Aorta (tissue), 5 donors: ENCODE measurements at regions not wholly inside any gene's neighbourhood (a gene's known extent, or its start where the extent isn't known, plus 50 kb on each side); places are given as distances from the start of the nearest gene placed in this dataset.

Experiments
- ATAC-seq: fragments of 200-7000 bp; cut with Tn5 transposase; one replicate; pipeline ENCODE4 v1.9.1; 2022; ENCODE audit warnings: moderate library complexity; ENCODE audit not compliant: low FRiP score
- DNase-seq, 2 donors: peaks; one replicate each; pipeline ENCODE4 v3.0.0-alpha.2; 2020
- H3K27ac ChIP-seq, 2 donors: one replicate each; pipeline ENCODE4 v1.5.1; 2013; ENCODE audit warnings: low read length in 2 of 2, mild to moderate bottlenecking in 2 of 2, moderate library complexity in 2 of 2, control low read depth in 1 of 2, inconsistent platforms in 1 of 2, low read depth in 1 of 2
- H3K27me3 ChIP-seq, 2 donors: one replicate each; pipeline ENCODE4 v1.6.1; 2013; ENCODE audit warnings: control low read depth in 1 of 2, low read length in 1 of 2, mild to moderate bottlenecking in 1 of 2, moderate library complexity in 1 of 2; ENCODE audit not compliant: insufficient read depth in 2 of 2, control insufficient read depth in 1 of 2
- H3K36me3 ChIP-seq, 2 donors: one replicate each; pipeline ENCODE4 v1.6.1; 2013; ENCODE audit warnings: control low read depth in 1 of 2, low read length in 1 of 2, mild to moderate bottlenecking in 1 of 2; ENCODE audit not compliant: insufficient read depth in 2 of 2, control insufficient read depth in 1 of 2
- H3K4me1 ChIP-seq, 2 donors: one replicate each; pipeline ENCODE4 v1.6.1; 2013; ENCODE audit warnings: low read length in 2 of 2, control low read depth in 1 of 2, mild to moderate bottlenecking in 1 of 2, moderate library complexity in 1 of 2; ENCODE audit not compliant: insufficient read depth in 2 of 2, control insufficient read depth in 1 of 2
- H3K4me3 ChIP-seq, 2 donors: one replicate each; pipeline ENCODE4 v1.5.1; 2013; ENCODE audit warnings: low read length in 2 of 2, control low read depth in 1 of 2, mild to moderate bottlenecking in 1 of 2
- H3K9me3 ChIP-seq: one replicate; pipeline ENCODE4 v1.6.1; 2013; ENCODE audit warnings: mild to moderate bottlenecking, low read length; ENCODE audit not compliant: control insufficient read depth
- WGBS, 2 donors: extraction: QIAGEN DNeasy Blood & Tissue Kit; methylation state at CpG; one replicate each; pipeline ENCODE4 v1.1.7; 2013; 5-methylcytosine and 5-hydroxymethylcytosine counted together
- intact Hi-C, 2 donors: fragments of 100-400 bp; cut with DNase I; formaldehyde crosslinking; loops; one replicate each; pipeline versions ENCODE4 v1.14.2 to v1.15.0; 2022
- donor health status: healthy with polysubstance abuse.
- donor health status: Bipolar disorder and iron deficiency.
- donor health status: DM: no; HTN: no; CAD: no.
- donor health status: DM: no; HTN: no; CAD: no.
- donor health status: DM: yes; HTN: yes; CAD: no.

DNA sequence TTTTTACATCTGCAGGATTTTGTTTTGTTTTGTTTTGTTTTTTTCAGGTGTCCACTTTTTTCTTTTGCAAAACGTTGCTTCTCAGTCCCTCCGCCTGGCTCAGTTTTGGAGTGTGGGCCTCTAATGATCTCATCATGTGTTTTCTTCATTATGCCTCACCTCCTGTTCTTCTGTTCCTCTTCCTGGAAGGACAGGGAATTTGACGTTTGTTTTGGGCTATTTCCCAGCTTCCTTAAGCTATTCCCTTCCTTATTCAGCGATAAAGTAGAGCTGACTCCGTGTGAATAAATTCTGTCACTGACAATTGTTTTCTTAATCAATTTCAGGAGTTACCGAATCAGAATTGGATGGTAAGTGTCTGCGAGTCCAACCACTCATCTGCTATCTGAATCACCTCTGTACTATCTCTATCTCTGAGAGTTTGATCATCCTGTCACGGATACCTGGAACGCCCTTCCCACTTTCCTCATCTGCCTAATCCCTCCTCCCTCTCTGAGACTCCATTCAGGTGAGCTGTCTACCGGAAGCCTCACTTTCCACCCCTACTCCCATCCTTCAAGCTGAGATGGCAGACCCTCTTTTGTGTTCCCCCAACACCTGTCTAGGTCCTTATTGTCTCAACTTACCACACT, 218.4 kb downstream of the GATA3 start:
- intact Hi-C loops, result no loop called here
- WGBS, 2 donors, result 54 to 57% methylated on average over 10 of the region's 10 CpGs
- no peak for DNase-seq
- ATAC-seq, result no peak
- Histone ChIP-seq H3K27ac (no peak overlapping the region), H3K36me3 (no peaks in the 10 kb centered on the region), H3K9me3 (no peaks in the 10 kb centered on the region), H3K27me3 (no peaks in the 10 kb centered on the region), H3K4me1 (no peaks in the 10 kb centered on the region), H3K4me3 (no peak overlapping the region)

DNA sequence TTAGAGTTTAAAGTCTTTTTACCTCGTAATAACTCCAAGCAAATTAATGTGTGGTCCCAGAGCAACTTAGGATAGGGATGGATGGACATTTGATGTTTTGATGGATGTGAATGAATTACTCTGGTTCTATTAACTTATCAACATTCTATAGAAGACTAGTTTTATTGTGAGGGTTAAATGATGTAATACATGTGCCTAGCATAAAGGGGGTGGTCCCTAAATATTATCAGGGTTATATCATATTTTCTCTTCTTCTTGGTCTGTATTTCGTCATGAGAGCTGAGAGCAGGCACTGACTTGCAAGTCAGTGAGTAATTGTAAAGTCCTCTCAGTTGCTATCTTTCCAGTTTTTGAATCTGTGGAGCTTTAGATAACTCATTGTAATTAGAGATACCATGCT, 219.3 kb downstream of the GATA3 start:
- DNase-seq, result no peak
- intact Hi-C loops, result no loop called here
- H3K4me3 ChIP-seq, result no peak overlapping the region
- no peaks in the 10 kb centered on the region for H3K27me3 ChIP-seq
- H3K36me3 ChIP-seq, result no peaks in the 10 kb centered on the region
- H3K27ac ChIP-seq, result no peak overlapping the region
- H3K4me1 ChIP-seq, result no peaks in the 10 kb centered on the region
- ATAC-seq, result no peak
- WGBS, 2 donors, result 28 to 39% methylated on average over 2 of the region's 2 CpGs
- no peaks in the 10 kb centered on the region for H3K9me3 ChIP-seq

DNA sequence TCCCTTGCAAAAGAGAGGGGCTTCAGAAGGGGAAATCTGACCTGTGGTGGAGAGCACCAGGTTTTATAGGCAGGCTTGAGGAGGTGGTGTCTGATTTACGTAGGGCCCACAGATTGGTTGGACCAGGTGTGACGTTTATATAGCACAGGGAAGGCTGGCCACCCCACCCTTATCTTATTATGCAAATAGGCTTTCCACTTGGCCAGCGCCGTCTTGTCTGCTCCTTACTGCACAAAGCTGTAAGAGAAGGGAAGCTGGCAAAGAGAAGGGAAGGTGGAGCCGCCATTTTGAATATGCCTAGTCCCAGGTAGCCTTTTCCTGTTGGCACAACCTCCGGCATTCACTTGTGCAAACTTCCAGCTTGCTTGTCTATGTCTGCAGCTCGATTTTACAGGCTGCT, 221.4 kb downstream of the GATA3 start:
- WGBS, 2 donors, result 69 to 73% methylated on average over 7 of the region's 7 CpGs
- intact Hi-C loops, result no loop called here
- no peak overlapping the region for H3K4me3 ChIP-seq
- no peaks in the 10 kb centered on the region for H3K4me1 ChIP-seq
- no peaks in the 10 kb centered on the region for H3K27me3 ChIP-seq
- DNase-seq (no peak), ATAC-seq (no peak)
- H3K9me3 ChIP-seq, result no peaks in the 10 kb centered on the region
- no peak overlapping the region for H3K27ac ChIP-seq
- H3K36me3 ChIP-seq, result no peaks in the 10 kb centered on the region

DNA sequence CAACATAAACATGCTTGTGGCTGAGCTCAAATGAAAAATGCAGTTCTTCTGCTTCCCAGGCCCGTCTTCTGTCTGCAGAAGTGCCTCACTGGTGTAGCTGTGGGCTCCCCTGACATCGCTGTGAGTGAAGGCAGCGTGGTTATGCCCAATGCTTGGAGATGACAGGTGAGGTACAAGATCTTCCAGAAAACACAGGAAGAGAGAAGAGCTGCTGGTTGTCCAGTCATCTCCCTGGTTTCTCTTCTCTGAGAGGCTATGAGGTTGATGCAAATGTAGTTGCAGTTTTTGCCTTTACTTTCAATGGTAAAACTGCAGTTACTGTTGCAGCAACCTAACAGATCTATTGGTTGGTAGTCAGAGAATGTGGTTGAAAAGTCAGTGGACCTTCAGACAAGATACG, 223.6 kb downstream of the GATA3 start:
- no peaks in the 10 kb centered on the region for H3K4me1 ChIP-seq
- no peaks in the 10 kb centered on the region for H3K9me3 ChIP-seq
- WGBS, 2 donors, result 80 to 84% methylated on average over 4 of the region's 4 CpGs
- H3K4me3 ChIP-seq, result no peak overlapping the region
- H3K27me3 ChIP-seq, result no peaks in the 10 kb centered on the region
- no peak for ATAC-seq
- H3K36me3 ChIP-seq, result no peaks in the 10 kb centered on the region
- intact Hi-C loops, result no loop called here
- no peak overlapping the region for H3K27ac ChIP-seq
- DNase-seq, result no peak

DNA sequence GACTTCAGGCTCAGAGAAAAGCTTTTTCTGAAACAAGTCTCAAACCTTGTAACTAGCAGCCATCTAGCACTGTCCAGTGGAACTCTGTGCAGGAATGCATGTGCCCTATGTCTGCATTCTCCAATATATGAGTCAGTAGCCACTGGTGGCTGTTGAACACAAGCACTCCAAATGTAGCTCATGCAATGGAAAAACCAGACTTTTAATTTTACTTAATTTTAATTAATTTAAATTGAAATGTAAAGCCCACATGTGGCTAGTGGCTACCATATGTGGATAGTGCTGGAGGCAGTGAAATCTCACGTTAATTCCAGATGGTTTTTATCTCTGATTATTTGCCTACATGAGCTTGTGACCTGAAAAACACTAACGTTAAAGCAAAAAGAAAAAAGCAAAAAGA, 225.1 kb downstream of the GATA3 start:
- Histone ChIP-seq H3K9me3 (no peaks in the 10 kb centered on the region), H3K4me1 (no peaks in the 10 kb centered on the region), H3K4me3 (no peak overlapping the region), H3K27ac (no peak overlapping the region), H3K36me3 (no peaks in the 10 kb centered on the region), H3K27me3 (no peaks in the 10 kb centered on the region)
- WGBS, 2 donors, result 56 to 57% methylated on average over 2 of the region's 2 CpGs
- ATAC-seq (no peak), DNase-seq (no peak)
- intact Hi-C loops, result no loop called here

DNA sequence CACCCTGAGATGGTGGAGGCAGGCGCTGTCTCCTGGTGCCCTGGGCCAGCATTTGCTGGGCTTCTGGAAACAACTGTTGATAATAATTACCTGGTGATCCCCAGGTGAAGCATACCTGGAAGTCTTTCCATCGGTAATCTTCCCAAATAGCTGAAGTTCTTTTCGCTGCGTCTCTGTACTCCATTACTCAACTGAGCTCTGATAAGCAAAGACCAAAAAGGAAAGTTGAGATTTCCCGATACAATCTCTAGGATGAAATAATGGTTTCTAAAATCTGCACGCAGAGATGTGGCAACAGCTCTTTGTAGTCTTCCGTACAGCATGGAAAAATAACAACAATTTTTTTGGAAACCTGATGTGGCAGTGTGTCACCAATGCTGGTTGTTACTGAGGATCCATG, 226.5 kb downstream of the GATA3 start:
- no peak overlapping the region for H3K4me3 ChIP-seq
- no peaks in the 10 kb centered on the region for H3K36me3 ChIP-seq
- 81 to 86% methylated on average over 7 of the region's 7 CpGs for whole genome bisulfite sequencing, 2 donors
- no peaks in the 10 kb centered on the region for H3K4me1 ChIP-seq
- ATAC-seq (no peak), DNase-seq (no peak)
- intact Hi-C loops, result no loop called here
- no peak overlapping the region for H3K27ac ChIP-seq
- H3K9me3 ChIP-seq, result no peaks in the 10 kb centered on the region
- no peaks in the 10 kb centered on the region for H3K27me3 ChIP-seq

DNA sequence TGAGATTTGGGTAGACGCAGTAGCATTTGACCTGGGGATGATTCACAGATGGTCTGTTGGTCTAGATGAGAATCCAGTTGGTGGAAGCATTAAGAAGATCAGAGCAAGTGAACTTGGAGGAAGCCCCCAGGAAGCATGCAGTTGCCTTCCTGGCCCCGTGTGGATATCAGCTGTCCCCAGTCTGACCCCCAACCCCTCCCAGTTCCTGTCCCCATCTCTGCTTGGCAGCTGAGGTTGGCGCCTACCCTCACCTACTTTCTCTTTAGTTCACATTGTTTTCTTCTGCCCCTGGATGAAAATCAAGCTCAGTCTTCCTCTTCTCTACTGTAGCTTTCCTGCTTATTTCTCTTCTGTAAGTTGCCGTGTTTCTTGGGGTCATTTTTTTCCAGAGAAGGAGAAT, 227.9 kb downstream of the GATA3 start:
- no peak overlapping the region for H3K27ac ChIP-seq
- WGBS, 2 donors, result 68% methylated on average over 4 of the region's 4 CpGs
- H3K36me3 ChIP-seq, result no peaks in the 10 kb centered on the region
- H3K27me3 ChIP-seq, result no peaks in the 10 kb centered on the region
- H3K9me3 ChIP-seq, result no peaks in the 10 kb centered on the region
- H3K4me3 ChIP-seq, result no peak overlapping the region
- ATAC-seq, result no peak
- intact Hi-C loops, result no loop called here
- DNase-seq, result no peak
- no peaks in the 10 kb centered on the region for H3K4me1 ChIP-seq

DNA sequence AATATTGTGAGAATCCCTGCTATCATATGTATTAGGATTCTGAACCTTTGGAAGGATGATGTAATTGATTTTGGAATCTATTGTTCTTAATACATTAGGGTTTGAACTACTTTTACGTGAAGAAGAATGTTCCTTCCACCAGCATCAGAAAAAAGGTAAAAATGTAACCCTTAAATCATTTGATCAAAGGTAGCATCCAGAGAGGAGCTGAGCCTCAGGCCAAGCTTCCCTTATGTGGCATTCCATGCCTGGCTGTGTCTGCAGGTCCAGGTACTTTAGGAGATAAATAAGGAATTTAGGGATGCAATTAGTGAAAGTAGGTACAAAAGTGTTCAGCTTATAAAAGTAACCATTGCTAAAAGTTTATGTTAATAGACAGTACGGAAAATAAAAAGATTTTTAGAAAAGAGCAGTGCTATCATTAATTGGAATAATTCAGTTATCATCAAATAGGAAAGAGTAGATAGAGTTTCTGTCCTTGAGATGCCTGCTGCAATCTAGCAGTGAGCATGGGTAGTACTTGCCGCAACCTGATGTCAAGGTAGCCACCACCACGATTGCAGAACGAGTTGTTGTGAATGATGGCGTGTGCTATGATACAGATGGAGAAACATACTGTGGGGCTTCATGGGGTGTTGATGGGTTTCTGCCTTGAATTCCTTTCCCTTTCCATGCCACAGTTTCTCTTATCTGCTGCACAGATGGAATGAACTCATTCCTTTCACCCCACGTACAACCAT, 228.8 kb downstream of the GATA3 start:
- H3K4me3 ChIP-seq, result no peak overlapping the region
- H3K27me3 ChIP-seq, result no peaks in the 10 kb centered on the region
- ATAC-seq, result no peak
- 80 to 83% methylated on average over 7 of the region's 7 CpGs for WGBS, 2 donors
- no peaks in the 10 kb centered on the region for H3K36me3 ChIP-seq
- no peaks in the 10 kb centered on the region for H3K9me3 ChIP-seq
- no peaks in the 10 kb centered on the region for H3K4me1 ChIP-seq
- no peak for DNase-seq
- intact Hi-C loops, result no loop called here
- H3K27ac ChIP-seq, result no peak overlapping the region

DNA sequence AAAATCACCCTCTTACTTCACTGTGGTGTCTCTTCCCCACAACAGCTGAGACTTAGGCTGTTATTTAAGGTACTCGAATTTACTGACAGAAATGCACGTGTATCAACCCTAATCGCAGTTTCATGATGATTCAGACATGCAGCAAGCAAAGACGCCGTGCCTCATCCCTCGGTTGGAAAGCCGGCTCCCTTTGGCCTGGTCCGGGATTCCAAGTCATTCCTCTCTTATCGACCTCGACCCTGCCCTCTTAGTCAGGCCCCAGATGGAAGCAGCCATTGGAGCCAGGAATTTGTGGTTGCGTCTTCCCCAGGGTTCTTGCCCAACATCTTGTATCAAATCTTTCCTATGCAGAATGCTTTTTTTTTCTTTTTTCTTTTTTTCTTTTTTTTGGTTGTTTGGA, 229.5 kb downstream of the GATA3 start:
- Histone ChIP-seq H3K4me3 (no peak overlapping the region), H3K4me1 (no peaks in the 10 kb centered on the region), H3K27ac (no peak overlapping the region), H3K9me3 (no peaks in the 10 kb centered on the region), H3K36me3 (no peaks in the 10 kb centered on the region), H3K27me3 (no peaks in the 10 kb centered on the region)
- 87 to 92% methylated on average over 11 of the region's 11 CpGs for WGBS, 2 donors
- DNase-seq (no peak), ATAC-seq (no peak)
- intact Hi-C loops, result no loop called here
